ENCODE measurements at regions not wholly inside any gene's neighbourhood (a gene's known extent, or its start where the extent isn't known, plus 50 kb on each side); places are given as distances from the start of the nearest gene placed in this dataset.
"Not testable (repeated sequence)": the region's sequence is repeated elsewhere in the genome, so short reads cannot be mapped to it uniquely, and the experiment has no call there.

DNA sequence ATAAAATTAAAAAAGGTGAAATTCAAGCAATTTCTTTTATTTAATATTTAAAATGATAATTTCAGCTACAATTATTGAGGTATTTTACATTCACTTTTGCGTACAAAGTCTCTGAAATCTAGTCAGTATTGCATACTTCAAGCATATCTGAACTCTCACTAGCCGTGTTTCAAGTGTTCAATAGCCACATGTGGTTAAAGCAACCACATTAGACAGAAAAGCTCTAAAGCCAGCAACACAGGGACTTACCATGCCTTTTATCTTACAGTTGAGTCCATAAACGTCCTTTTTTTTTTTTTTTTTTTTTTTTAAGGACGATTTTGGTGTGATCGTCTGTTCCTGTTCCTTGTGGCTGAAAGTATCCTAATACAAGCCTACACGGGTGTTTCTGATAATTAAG is 257.0 kb upstream of the RGMA start:
- no peak for TF ChIP-seq ELF1 (IDR thresholded peaks at IDR 0.05)
- TF ChIP-seq, protein P1, sequence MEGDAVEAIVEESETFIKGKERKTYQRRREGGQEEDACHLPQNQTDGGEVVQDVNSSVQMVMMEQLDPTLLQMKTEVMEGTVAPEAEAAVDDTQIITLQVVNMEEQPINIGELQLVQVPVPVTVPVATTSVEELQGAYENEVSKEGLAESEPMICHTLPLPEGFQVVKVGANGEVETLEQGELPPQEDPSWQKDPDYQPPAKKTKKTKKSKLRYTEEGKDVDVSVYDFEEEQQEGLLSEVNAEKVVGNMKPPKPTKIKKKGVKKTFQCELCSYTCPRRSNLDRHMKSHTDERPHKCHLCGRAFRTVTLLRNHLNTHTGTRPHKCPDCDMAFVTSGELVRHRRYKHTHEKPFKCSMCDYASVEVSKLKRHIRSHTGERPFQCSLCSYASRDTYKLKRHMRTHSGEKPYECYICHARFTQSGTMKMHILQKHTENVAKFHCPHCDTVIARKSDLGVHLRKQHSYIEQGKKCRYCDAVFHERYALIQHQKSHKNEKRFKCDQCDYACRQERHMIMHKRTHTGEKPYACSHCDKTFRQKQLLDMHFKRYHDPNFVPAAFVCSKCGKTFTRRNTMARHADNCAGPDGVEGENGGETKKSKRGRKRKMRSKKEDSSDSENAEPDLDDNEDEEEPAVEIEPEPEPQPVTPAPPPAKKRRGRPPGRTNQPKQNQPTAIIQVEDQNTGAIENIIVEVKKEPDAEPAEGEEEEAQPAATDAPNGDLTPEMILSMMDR (IDR thresholded peaks at IDR 0.05): no peak
- no peak for TF ChIP-seq TAF1 (IDR thresholded peaks at IDR 0.05; ENCODE audit: borderline replicate concordance, low read depth, low read length)
- no peak for TF ChIP-seq YY1 (IDR thresholded peaks at IDR 0.05; ENCODE audit: low read depth)
- TF ChIP-seq, protein P2, sequence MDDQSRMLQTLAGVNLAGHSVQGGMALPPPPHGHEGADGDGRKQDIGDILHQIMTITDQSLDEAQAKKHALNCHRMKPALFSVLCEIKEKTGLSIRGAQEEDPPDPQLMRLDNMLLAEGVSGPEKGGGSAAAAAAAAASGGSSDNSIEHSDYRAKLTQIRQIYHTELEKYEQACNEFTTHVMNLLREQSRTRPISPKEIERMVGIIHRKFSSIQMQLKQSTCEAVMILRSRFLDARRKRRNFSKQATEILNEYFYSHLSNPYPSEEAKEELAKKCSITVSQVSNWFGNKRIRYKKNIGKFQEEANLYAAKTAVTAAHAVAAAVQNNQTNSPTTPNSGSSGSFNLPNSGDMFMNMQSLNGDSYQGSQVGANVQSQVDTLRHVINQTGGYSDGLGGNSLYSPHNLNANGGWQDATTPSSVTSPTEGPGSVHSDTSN (IDR thresholded peaks at IDR 0.05): no peak
- TF ChIP-seq TEAD4 (IDR thresholded peaks at IDR 0.05; ENCODE audit: borderline replicate concordance, insufficient read depth): no peak
- no peak for TF ChIP-seq CHD2 (IDR thresholded peaks at IDR 0.05; ENCODE audit: low read length, partially characterized antibody)
- TF ChIP-seq RAD21 (IDR thresholded peaks at IDR 0.05; ENCODE audit: low read length): no peak
- no peak for TF ChIP-seq GATA2 (CRISPR knock-in tag; IDR thresholded peaks at IDR 0.05)
- TF ChIP-seq TCF12 (IDR thresholded peaks at IDR 0.05): no peak
- no peak for TF ChIP-seq MXI1 (IDR thresholded peaks at IDR 0.05; ENCODE audit: low read depth, low read length)
- H3K4me1 ChIP-seq (ENCODE audit: control insufficient read depth in 1 of 2, insufficient read depth in 2 of 2, low read depth in 1 of 2, low read length in 1 of 2): peaks cover 0 to 3% of the 10 kb centered on the region in 2 experiments; a peak in 1 of 4 replicates
- H4K20me1 ChIP-seq (ENCODE audit: insufficient read depth): no peaks in the 10 kb centered on the region
- no peaks in the 10 kb centered on the region for H3K9me2 ChIP-seq
- ChIA-PET CTCF (no interaction called here), POLR2A (no interaction called here)
- no peaks in the 10 kb centered on the region for H3K36me3 ChIP-seq (replicated peaks in 1 of 2; ENCODE audit: control insufficient read depth in 1 of 2, insufficient read depth in 2 of 2, low read length in 1 of 2)
- no peaks in the 10 kb centered on the region for H3F3A ChIP-seq (replicated peaks; ENCODE audit: insufficient read depth)
- no peak overlapping the region for H3K4me3 ChIP-seq (ENCODE audit: low read depth in 2 of 2, low read length in 1 of 2)
- no peak overlapping the region for H3K9ac ChIP-seq
- no peaks in the 10 kb centered on the region for H3K27me3 ChIP-seq (ENCODE audit: insufficient read depth)
- H3K4me2 ChIP-seq: no peak overlapping the region
- no peak overlapping the region for H2AFZ ChIP-seq (ENCODE audit: low read depth)
- no peak overlapping the region for H3K27ac ChIP-seq (ENCODE audit: low read depth in 2 of 2, low read length in 1 of 2)
- no peaks in the 10 kb centered on the region for H3K9me3 ChIP-seq
- DNase-seq: no peak
- no peaks in the 10 kb centered on the region for H3K79me2 ChIP-seq (ENCODE audit: insufficient read depth)
- WGBS (ENCODE audit: low lambda C conversion rate): 19% methylated on average over 6 of the region's 6 CpGs

DNA sequence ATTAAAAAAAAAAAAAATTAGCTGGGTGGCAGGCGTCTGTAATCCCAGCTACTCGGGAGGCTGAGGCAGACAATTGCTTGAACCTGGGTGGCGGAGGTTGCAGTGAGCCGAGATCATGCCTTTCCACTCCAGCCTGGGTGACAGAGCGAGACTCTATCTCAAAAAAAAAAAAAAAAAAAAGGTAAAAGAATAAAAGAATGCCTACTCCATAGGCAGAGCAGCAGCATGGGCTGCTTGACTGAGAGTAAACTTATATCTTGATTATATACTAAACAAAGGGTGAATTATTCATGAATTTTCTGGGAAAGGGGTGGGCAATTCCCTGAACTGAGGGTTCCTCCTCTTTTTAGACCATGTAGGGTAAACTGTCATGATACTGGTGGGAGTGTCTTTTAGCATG is 254.4 kb upstream of the RGMA start:
- POLR2A ChIA-PET; CTCF ChIA-PET; H3K9me3 ChIP-seq; DNase-seq; H3K4me1 ChIP-seq (ENCODE audit: control insufficient read depth in 1 of 2, insufficient read depth in 2 of 2, low read depth in 1 of 2, low read length in 1 of 2); H3K9ac ChIP-seq; H3F3A ChIP-seq (replicated peaks; ENCODE audit: insufficient read depth); H4K20me1 ChIP-seq (ENCODE audit: insufficient read depth); H3K27ac ChIP-seq (ENCODE audit: low read depth in 2 of 2, low read length in 1 of 2); H3K79me2 ChIP-seq (ENCODE audit: insufficient read depth); H3K4me2 ChIP-seq; H3K9me2 ChIP-seq; H3K36me3 ChIP-seq (replicated peaks in 1 of 2; ENCODE audit: control insufficient read depth in 1 of 2, insufficient read depth in 2 of 2, low read length in 1 of 2); H3K27me3 ChIP-seq (ENCODE audit: insufficient read depth); H2AFZ ChIP-seq (ENCODE audit: low read depth); H3K4me3 ChIP-seq (ENCODE audit: low read depth in 2 of 2, low read length in 1 of 2): not testable (repeated sequence)
- WGBS (ENCODE audit: low lambda C conversion rate): 42% methylated on average over 5 of the region's 5 CpGs

DNA sequence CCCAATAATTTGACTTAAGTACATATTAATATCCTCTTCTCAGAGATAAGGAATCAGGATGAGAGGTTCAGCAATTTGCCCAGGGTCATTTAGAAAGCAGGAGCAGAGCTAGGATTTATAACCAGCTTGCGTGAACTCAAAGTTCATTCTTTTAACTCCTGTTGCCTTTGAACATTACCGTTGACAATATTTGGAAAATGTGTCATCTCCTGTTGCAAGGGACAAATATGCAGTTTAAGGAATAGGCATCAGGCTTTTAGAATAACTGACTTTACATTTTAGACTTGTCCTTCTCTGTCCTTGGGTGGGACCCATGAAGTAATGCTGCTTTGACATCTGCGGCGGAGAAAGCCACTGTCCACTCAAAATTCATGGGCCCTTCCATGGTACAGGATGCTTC is 252.2 kb upstream of the RGMA start:
- POLR2A ChIA-PET: no interaction called here
- Histone ChIP-seq H3K27me3 (ENCODE audit: insufficient read depth) (no peaks in the 10 kb centered on the region), H2AFZ (ENCODE audit: low read depth) (no peak overlapping the region), H3K4me3 (ENCODE audit: low read depth in 2 of 2, low read length in 1 of 2) (no peak overlapping the region), H3K9ac (no peak overlapping the region), H3K4me1 (ENCODE audit: control insufficient read depth in 1 of 2, insufficient read depth in 2 of 2, low read depth in 1 of 2, low read length in 1 of 2) (peaks cover 0 to 3% of the 10 kb centered on the region in 2 experiments; a peak in 1 of 4 replicates), H3K36me3 (replicated peaks in 1 of 2; ENCODE audit: control insufficient read depth in 1 of 2, insufficient read depth in 2 of 2, low read length in 1 of 2) (no peaks in the 10 kb centered on the region), H4K20me1 (ENCODE audit: insufficient read depth) (no peaks in the 10 kb centered on the region), H3K27ac (ENCODE audit: low read depth in 2 of 2, low read length in 1 of 2) (no peak overlapping the region), H3F3A (replicated peaks; ENCODE audit: insufficient read depth) (no peaks in the 10 kb centered on the region), H3K4me2 (no peak overlapping the region), H3K9me3 (0 out of 2 replicates have a peak, but pooled peaks cover 1% of the 10 kb centered on the region), H3K9me2 (no peaks in the 10 kb centered on the region), H3K79me2 (ENCODE audit: insufficient read depth) (no peaks in the 10 kb centered on the region)
- CTCF ChIA-PET: no interaction called here
- 65% methylated on average over 4 of the region's 4 CpGs for WGBS (ENCODE audit: low lambda C conversion rate)
- TF ChIP-seq EZH2phosphoT487 (IDR thresholded peaks at IDR 0.05; ENCODE audit: borderline replicate concordance, low read depth): no peak
- TF ChIP-seq TCF12 (IDR thresholded peaks at IDR 0.05): no peak
- TF ChIP-seq POLR2AphosphoS5 (IDR thresholded peaks at IDR 0.05; ENCODE audit: low read depth, low read length): no peak
- TF ChIP-seq EP300 (IDR thresholded peaks at IDR 0.05; ENCODE audit: borderline replicate concordance in 1 of 2, low read depth in 1 of 2, low read length in 1 of 2): 0 out of 4 replicates have a peak, but pooled peaks of 1 of the 2 experiments have one; percentile 30
- peak; percentile 34 for DNase-seq

Data from SK-N-SH (cell line).